ENCODE measurements at regions not wholly inside any gene's neighbourhood (a gene's known extent, or its start where the extent isn't known, plus 50 kb on each side); places are given as distances from the start of the nearest gene placed in this dataset.
"Not testable (repeated sequence)": the region's sequence is repeated elsewhere in the genome, so short reads cannot be mapped to it uniquely, and the experiment has no call there.

DNA sequence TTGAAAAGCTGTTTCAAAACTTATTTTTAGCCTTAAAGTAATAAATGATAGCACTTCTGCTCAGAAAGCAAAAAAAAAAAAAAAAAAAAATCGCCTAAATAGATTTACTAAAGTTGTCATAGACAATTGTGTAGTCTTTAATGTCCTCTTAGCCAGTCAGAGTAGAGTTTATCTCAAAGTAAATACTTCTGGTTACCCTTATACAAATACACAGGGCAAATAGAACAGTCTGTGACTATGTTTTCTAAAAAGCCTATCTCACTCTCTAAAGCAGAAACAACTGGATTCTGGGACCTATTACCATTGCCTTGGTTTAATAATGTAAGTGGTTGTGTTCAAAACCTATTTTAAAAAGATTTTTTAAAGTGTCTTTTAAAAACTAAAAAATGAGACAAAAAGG, 156.2 kb upstream of the THSD7A start:
- no peak for DNase-seq
- intact Hi-C loops (cut with DNase I), result no loop called here

DNA sequence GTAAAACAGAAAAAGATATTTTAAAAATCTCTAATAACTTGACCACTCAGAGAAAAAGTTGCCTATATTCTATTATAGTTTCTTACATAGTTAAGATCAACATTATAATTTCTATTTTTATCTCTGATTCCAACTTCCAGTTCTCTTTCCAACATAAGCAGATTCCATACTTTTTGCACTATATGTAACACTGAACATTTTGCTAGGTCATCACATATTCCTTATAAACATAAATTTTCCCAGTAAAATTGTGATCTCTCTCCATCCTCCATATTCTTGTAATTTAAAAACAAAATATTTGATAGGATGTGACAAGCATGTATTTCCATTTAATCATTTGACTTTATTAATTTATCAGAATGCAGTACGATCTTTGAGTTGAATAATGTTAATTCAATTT, 170.4 kb upstream of the THSD7A start:
- intact Hi-C loops (cut with DNase I), result no loop called here
- DNase-seq, result no peak

DNA sequence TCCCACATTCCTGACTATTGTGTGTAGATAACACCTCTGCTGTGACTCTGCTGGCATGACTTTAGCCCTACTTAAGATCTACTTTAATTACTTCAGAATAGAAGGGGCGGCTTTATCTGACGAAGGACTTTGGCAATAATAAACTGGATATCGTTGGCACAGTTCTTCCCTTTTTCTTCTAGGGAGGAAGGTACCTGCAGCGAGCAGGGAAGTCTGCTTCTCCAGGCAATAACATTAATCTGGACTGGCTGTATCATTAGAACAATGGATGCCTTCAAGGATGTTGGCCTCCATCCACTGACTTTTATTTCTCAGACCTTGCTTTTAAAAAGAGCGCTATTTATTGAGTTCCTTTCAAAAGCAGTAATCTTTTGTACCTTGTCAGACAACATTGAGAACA, 172.6 kb upstream of the THSD7A start:
- DNase-seq, result no peak

DNA sequence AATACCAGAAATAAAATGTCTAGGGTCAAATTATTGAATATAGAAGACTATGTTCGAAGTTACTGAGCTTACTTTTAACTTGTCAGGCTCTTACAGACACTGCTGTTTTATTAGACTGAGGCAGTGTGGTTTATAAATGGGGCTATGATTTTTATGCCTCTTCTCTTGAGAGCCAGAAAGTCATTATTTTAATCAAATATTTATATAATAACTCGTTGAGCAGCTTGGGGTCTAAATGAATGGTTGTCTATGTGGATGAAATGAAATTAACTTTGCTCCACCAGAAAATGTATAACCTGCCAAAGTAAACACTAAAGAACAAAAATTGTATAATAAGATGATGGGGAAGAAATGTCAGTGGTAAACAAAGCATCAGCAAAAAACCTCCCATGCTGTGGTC, 175.6 kb upstream of the THSD7A start:
- intact Hi-C loops (cut with DNase I), result no loop called here

More for the DNA sequence above, 172.6 kb upstream of the THSD7A start:
- intact Hi-C loops (cut with DNase I), result no loop called here

DNA sequence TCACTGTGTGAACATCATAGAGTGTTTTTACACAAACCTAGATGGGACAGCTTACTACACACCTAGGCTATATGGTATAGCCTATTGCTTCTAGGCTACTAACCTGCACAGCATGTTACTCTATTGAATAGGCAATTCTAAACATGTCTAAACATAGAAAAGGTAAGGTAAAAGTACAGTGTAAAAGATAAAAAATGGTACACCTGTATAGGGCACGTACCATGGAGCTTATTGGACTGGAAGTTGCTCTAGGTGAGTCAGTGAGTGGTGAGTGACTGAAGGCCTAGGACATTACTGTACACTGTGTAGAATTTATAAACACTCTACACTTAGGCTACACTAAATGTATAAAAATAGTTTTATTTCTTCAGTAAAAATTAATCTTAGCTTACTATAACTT, 182.0 kb upstream of the THSD7A start:
- no peak for DNase-seq
- intact Hi-C loops (cut with DNase I), result no loop called here

More for the DNA sequence above, 175.6 kb upstream of the THSD7A start:
- no peak for DNase-seq

DNA sequence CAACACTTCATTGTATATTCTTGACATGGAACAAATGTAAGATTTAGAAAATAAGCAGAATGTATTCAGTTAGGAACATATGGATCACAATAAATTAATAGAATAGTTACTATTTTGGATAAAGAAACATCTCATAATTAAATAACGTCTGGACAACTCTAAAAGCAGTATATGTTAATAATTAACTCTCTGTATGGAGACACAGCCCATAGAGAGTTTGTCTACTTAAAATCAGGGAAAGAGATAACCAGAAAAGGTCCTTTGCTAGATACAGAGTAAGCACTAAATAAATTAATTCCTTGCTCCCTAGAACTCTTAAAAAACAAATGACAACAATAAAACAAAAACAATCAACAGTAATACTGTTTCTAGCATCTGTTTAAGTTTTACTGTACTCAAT, 184.4 kb upstream of the THSD7A start:
- intact Hi-C loops (cut with DNase I), result no loop called here
- DNase-seq, result no peak

DNA sequence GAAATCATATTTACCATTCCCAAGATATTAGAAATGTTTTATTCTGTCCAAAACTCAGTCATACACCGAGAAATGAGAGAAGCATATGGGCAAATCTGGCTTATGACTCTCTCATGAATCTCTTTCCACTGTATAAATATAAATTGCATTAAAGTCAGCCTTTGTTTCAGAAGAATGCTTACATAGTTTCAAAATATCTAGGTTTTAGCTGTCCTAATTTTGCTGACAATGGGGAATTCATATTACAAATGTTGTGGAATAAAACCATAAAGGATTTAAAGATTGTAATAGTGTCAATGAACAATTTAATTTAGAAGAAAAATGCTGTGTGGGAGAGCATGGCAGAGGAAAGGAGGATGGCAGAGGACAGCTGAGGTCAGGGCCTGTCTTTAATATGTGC, 185.0 kb upstream of the THSD7A start:
- intact Hi-C loops (cut with DNase I), result no loop called here
- DNase-seq, result no peak

DNA sequence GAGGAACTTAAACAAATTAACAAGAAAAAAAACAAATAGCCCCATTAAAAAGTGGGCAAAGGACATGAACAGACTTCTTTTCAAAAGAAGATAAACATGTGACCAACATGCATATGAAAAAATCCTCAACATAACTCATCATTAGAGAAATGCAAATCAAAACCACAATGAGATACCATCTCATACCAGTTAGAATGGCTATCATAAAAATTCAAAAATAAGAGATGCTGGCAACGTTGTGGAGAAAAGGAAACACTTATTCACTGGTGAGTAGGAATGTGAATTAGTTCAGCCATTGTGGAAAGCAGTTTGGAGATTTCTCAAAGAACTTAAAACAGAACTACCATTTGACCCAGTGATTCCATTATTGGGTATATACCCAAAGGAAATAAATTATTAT, 189.1 kb upstream of the TMEM106B start:
- DNase-seq; intact Hi-C loops (cut with DNase I): not testable (repeated sequence)

DNA sequence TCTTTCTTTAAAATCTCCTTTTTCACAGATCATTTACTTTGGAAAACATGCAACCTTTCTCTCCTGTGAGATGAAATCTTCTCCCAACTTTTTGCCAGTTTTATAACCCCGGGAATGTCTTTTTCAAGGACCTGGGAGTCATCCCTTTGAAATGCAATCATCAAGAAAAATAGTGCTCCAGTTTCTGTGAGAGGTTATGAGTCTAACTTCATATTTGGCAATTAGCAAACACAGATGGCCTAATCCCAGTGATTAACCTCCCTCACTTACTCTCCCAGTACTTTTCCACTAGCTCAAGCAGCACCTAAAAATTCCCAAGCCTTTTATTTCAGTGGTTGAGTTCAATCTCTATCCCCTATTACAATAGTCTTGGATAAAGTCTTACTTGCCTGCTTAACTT, 185.8 kb upstream of the TMEM106B start:
- intact Hi-C loops (cut with DNase I), result no loop called here

DNA sequence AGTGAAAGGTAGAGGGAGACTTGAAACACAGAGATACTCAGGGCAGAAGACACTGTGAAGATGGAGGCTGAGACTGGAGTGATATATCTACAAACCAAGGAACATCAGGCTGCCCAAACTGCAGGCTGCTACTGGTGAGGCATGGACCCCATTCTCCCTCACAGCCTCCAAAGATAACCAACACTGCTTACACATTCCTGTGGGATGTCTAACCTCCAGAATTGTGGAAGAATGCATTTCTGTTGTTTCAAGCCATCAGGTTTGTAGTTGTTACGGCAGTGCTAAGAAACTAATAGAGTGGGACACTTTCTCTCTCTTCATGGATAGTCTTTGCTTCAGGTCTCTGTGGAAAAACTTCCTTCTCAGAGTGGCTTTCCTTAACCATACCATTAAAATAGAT, 182.6 kb upstream of the TMEM106B start:
- DNase-seq, result no peak
- intact Hi-C loops (cut with DNase I), result no loop called here

More for the DNA sequence above, 185.8 kb upstream of the TMEM106B start:
- DNase-seq, result no peak

DNA sequence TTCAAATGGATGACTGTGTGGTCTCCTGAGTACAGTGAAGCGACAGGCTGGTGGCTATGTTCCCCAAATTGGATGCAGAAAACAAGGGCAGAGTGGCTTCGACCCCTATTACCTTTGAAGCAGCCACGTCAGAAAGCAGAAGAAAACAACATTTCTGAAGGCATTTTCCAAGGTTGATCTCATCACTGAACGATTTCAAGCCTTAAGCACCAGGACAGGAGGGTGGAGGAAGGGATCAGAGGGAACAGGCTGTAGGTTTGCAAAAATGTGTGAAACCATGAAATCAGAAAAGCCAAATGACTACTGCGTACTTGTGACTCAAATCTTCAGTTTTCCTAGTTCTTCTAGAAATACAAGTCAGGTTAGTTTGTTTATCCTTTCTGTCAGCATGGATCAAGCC, 181.0 kb upstream of the TMEM106B start:
- intact Hi-C loops (cut with DNase I), result no loop called here
- no peak for DNase-seq

DNA sequence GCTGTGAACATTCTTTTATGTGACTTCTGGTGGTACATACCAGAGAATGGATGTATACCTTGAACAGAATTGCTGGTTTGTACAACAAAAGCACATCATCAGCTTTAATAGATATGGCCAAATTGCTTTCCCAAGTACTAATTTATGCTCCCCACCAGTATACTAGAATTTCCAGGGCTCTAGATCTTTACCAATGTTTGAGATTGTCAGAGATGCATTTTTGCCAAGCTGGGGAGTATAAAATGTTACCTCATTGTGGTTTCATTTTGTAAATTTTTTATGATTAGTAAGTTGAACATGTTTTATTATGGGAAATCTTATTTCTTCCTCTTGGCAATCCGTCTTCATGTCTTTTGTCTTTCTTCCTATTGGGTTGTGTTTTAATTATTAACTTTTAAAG, 179.9 kb upstream of the TMEM106B start:
- intact Hi-C loops (cut with DNase I), result no loop called here
- no peak for DNase-seq

DNA sequence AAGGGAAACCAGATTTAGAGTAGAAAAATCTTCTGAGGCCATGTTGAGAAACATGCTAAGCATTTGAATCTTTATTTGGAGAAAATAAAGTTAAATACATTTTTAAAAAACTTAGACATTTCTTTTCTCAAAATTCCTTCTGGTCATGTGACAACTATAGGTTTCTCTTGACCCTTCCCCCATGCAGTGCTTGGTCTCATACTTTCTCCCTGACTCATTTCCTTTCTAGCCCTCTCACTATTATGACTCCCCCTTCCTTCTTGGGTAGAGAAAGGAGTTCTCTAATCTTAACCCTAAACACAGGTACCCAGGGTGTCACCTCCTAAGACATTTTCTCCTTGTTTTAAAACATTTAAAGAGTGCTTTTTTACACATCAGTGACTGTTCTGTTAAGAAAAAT, 179.5 kb upstream of the TMEM106B start:
- intact Hi-C loops (cut with DNase I), result no loop called here
- no peak for DNase-seq

DNA sequence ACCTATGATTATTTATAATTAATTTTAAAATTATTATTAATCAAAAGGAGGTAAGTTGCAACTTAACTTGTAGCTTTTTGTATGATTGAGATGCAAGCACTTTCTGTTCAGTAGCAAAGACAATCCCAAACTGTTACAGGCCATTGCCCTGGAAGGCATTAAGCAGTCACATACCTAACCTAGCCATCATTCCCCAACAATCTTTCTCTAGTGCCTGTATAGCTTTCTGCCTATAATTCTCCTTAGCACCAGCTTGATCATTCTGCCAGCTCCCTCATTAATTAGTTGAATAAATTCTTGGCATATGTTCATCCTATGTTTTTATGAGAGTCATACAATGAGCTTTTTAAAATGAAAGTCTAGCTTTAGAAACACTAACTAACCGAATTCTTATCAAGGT, 178.9 kb upstream of the TMEM106B start:
- intact Hi-C loops (cut with DNase I), result no loop called here
- DNase-seq, result no peak

DNA sequence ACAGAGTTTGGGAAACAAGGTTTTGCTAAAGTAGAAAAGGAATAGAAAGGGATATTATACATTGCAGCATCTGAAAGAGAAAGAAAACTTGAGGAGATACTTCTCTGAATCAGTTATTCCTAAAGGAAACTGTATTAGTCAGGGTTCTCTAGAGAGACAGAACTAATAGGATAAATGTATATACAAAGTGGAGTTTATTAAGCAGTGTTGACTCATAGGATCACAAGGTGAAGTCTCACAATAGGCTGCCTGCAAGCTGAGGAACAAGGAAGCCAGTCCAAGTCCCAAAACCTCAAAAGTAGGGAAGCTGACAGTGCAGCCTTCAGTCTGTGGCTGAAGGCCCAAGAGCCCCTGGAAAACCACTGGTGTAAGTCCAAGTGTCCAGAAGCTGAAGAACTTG, 167.6 kb upstream of the TMEM106B start:
- intact Hi-C loops (cut with DNase I); DNase-seq: not testable (repeated sequence)

DNA sequence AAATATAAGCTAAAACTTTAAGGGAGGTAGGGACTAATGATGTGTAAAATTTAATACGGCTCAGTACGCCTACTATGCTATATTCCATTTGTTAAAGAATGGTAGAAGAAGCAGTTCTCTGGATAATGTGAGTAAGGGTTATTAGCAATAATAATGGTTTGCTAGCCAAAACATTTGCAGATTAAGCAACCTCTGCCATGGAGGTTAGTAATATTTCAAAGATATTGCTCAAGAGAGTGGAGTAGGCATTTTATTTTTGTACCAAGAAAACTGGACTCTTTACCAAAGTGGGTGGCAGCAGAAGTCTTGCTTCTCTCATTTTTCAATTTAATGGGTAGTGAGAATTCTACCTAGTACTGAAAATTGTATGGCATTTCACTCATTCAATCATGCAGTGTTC, 158.9 kb upstream of the TMEM106B start:
- no peak for DNase-seq
- intact Hi-C loops (cut with DNase I), result no loop called here

DNA sequence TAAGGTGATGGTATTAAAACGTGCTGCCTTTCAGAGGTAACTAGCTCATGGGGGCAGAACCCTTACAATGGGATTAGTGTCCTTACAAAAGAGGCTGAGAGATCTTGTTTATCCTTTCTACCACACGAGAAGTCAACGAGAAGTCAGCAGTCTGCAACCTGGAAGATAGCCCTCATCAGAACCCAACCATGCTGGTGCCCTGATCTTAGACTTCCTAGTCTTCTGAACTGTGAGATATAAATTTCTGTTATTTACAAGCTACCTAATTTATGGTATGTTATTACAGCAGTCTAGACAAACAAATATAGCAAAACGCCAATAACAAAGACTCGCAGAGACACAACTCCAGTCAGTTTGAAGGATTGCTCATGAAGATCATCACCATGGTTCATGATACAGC, 157.5 kb upstream of the TMEM106B start:
- intact Hi-C loops (cut with DNase I), result no loop called here
- DNase-seq, result no peak

DNA sequence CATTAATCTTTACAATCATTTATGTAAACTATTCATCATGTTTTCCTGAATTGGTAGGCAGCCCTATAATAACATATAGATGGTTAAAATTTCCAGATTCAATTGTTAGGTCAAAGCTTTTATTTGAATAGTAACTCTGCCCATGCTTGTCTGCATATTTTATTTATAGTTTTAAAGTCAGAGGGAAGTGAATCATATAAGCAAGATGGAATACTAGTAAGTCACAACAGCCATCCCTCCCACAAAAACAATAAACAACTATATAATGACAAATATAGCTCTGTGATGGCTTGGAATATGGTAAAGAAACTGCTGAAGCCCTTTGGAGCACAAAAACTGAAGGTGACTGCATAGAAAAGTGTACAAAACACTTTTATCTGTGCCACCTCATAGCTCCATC, 156.3 kb upstream of the TMEM106B start:
- intact Hi-C loops (cut with DNase I), result no loop called here

DNA sequence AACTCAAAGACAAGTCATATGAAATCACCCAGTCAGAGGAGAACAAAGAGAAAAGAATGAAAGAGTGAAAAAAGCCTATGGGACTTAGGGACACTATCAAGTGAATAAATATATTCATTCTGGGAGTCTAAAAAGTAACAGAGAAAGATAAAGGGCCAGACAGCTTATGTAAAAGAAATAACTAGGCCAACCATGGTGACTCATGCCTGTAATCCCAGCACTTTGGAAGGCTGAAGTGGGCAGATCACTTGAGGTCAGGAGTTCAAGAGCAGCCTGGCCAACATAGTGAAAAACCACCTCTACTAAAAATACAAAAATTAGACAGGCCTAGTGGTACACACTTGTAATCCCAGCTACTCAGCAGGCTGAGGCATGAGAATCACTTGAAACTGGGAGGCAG, 154.7 kb upstream of the TMEM106B start:
- no peak for DNase-seq
- intact Hi-C loops (cut with DNase I), result no loop called here

More for the DNA sequence above, 156.3 kb upstream of the TMEM106B start:
- no peak for DNase-seq

DNA sequence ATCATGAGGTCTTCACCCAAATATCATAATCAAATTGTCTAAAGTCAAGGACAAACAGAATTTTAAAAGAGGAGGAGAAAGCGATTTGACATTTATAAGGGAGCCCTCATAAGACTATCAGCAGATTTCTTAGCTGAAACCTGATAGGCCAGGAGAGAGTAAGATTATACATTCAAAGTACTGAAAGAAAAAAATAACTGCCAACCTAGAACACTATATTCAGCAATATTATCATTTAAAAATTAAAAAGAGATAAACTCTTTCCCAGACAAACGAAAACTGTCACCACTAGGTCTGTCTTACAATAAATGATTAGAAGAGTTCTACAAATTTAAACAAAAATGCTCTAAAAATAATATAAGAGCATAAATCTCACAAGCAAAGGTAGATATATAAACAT, 154.1 kb upstream of the TMEM106B start:
- intact Hi-C loops (cut with DNase I), result no loop called here
- no peak for DNase-seq

DNA sequence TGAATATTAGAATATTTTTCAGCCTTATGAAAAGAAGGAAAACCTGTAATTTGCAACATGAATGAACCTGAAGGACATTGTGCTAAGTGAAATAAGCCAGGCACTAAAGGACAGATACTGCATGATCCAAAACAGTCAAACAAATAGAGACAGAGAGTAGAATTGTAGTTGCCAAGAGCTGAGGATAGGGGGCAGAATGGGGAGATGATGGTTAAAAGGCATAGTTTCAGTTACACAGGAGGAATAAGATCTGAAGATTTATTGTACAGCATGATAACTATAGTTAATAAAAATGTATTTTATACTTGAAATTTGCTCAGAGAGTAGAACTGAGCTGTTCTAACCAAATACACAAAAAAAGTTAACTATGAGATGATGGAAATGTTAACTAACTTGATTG, 149.0 kb upstream of the TMEM106B start:
- DNase-seq, result no peak
- intact Hi-C loops (cut with DNase I), result loop anchor here (10.0 kb wide), 1 partner anchor 433 kb away; no protein-coding TSS in a partner anchor

DNA sequence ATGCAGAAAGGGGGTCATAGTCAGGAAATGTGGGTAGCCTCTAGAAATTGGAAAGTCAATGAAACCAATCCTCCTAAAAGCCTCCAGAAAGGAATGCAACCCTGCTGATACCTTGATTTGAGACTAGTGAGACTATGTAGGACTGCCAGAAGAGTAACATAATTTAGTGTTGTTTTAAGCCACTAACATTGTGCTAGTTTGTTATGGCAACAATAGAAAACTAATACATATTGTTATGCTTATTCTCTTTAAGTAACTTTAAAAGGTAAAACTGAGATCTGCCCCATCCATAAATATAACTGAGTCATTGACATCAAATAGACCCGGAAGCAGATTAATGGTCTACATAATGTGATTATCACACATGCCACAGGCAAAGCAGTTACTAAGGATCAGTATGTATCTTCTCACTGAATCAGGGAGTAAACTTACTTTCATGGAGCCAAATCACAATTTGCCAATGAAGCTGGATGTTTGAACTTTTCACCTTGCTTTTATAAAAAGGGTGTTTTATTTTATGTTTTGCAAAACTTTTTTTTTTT, 146.4 kb upstream of the TMEM106B start:
- intact Hi-C loops (cut with DNase I), result loop anchor here (10.0 kb wide), 1 partner anchor 430 kb away; no protein-coding TSS in a partner anchor
- DNase-seq, result no peak

DNA sequence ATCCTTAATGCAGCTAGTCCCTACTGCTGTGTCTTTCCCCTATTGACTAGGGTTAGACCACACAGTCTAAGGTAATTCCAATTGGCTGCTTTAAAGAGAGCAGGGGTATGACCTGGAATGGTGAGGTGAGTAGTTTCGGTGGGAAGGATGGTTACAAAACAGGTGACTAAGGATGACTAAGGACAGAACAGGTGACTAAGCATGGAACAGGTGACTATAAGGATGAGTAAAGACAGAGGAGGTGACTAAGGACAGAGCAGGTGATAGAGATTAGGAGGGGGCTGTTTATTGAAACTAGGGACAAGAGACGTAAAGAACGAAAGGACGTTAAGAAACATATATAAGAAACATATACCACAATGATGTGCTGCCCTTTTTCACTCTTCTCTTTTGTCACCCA, 145.1 kb upstream of the TMEM106B start:
- intact Hi-C loops (cut with DNase I), result loop anchor here (10.0 kb wide), 1 partner anchor 429 kb away; no protein-coding TSS in a partner anchor

More for the DNA sequence above, 145.1 kb upstream of the TMEM106B start:
- DNase-seq, result no peak
